Trophoblast cell (in vitro differentiated cells and primary cell): ENCODE measurements at regions not wholly inside any gene's neighbourhood (a gene's known extent, or its start where the extent isn't known, plus 50 kb on each side); places are given as distances from the start of the nearest gene placed in this dataset.
"Not testable (repeated sequence)": the region's sequence is repeated elsewhere in the genome, so short reads cannot be mapped to it uniquely, and the experiment has no call there.

Source experiments
- DNase-seq, 2 donors: peaks; one replicate each; pipeline ENCODE4 v3.0.0-alpha.2; 2016
- H2AFZ ChIP-seq: 2 replicates; pipeline ENCODE4 v1.6.1; 2013; ENCODE audit warnings: low read length, moderate library complexity, mild to moderate bottlenecking; ENCODE audit not compliant: insufficient read depth, poor library complexity
- H2AK5ac ChIP-seq: 2 replicates; pipeline ENCODE4 v1.6.1; 2013; ENCODE audit warnings: mild to moderate bottlenecking, low read length
- H2BK120ac ChIP-seq: 2 replicates; pipeline ENCODE4 v1.6.1; 2013; ENCODE audit warnings: low read length, mild to moderate bottlenecking, moderate library complexity; ENCODE audit not compliant: insufficient read depth, poor library complexity
- H2BK12ac ChIP-seq: 2 replicates; pipeline ENCODE4 v1.6.1; 2013; ENCODE audit warnings: mild to moderate bottlenecking, low read length, moderate library complexity
- H2BK5ac ChIP-seq: 2 replicates; pipeline ENCODE4 v1.6.1; 2013; ENCODE audit warnings: low read length, low read depth, moderate library complexity, mild to moderate bottlenecking; ENCODE audit not compliant: poor library complexity
- H3K14ac ChIP-seq: 2 replicates; pipeline ENCODE4 v1.6.1; 2013; ENCODE audit warnings: mild to moderate bottlenecking, low read length
- H3K18ac ChIP-seq: 2 replicates; pipeline ENCODE4 v1.6.1; 2013; ENCODE audit warnings: mild to moderate bottlenecking, low read length
- H3K23ac ChIP-seq: 2 replicates; pipeline ENCODE4 v1.6.1; 2013; ENCODE audit warnings: low read length
- H3K27ac ChIP-seq: 2 replicates; pipeline ENCODE4 v1.5.1; 2013; ENCODE audit warnings: low read depth, mild to moderate bottlenecking, inconsistent platforms, low read length, moderate library complexity
- H3K27me3 ChIP-seq: 2 replicates; pipeline ENCODE4 v1.6.1; 2013; ENCODE audit warnings: inconsistent platforms, mild to moderate bottlenecking, low read length, moderate library complexity; ENCODE audit not compliant: insufficient read depth
- H3K36me3 ChIP-seq, 2 experiments: 1 replicate in 1 of 2; 2 replicates in 1 of 2; pipeline ENCODE4 v1.6.1; 2013; ENCODE audit warnings: low read length in 2 of 2, mild to moderate bottlenecking in 2 of 2, moderate library complexity in 1 of 2; ENCODE audit not compliant: insufficient read depth in 2 of 2, control insufficient read depth in 1 of 2
- H3K4ac ChIP-seq: 2 replicates; pipeline ENCODE4 v1.6.1; 2013; ENCODE audit warnings: low read depth, mild to moderate bottlenecking, low read length, moderate library complexity
- H3K4me1 ChIP-seq, 2 experiments: 1 replicate in 1 of 2; 2 replicates in 1 of 2; pipeline ENCODE4 v1.6.1; 2013; ENCODE audit warnings: low read length in 2 of 2, mild to moderate bottlenecking in 2 of 2, moderate library complexity in 1 of 2; ENCODE audit not compliant: insufficient read depth in 2 of 2, control insufficient read depth in 1 of 2
- H3K4me2 ChIP-seq: 2 replicates; pipeline ENCODE4 v1.6.1; 2013; ENCODE audit warnings: inconsistent platforms, mild to moderate bottlenecking, low read length, moderate library complexity
- H3K4me3 ChIP-seq: 2 replicates; pipeline ENCODE4 v1.5.1; 2013; ENCODE audit warnings: mild to moderate bottlenecking, low read depth, low read length, inconsistent platforms
- H3K79me1 ChIP-seq: one replicate; pipeline ENCODE4 v1.6.1; 2013; ENCODE audit warnings: low read length
- H3K79me2 ChIP-seq: 2 replicates; pipeline ENCODE4 v1.6.1; 2013; ENCODE audit warnings: low read length, mild to moderate bottlenecking; ENCODE audit not compliant: control insufficient read depth, insufficient read depth, poor library complexity
- H3K9ac ChIP-seq: 2 replicates; pipeline ENCODE4 v1.6.1; 2013; ENCODE audit warnings: mild to moderate bottlenecking, low read length
- H3K9me3 ChIP-seq: 2 replicates; pipeline ENCODE4 v1.6.1; 2013; ENCODE audit warnings: low read depth, mild to moderate bottlenecking, control low read depth, inconsistent platforms, low read length; ENCODE audit not compliant: insufficient read depth
- H4K12ac ChIP-seq: 2 replicates; pipeline ENCODE4 v1.6.1; 2013; ENCODE audit warnings: low read depth, mild to moderate bottlenecking, low read length, moderate library complexity
- H4K8ac ChIP-seq: 2 replicates; pipeline ENCODE4 v1.6.1; 2013; ENCODE audit warnings: low read depth, mild to moderate bottlenecking, low read length, moderate library complexity
- H4K91ac ChIP-seq: one replicate; pipeline ENCODE4 v1.6.1; 2013; ENCODE audit warnings: low read depth, mild to moderate bottlenecking, low read length, moderate library complexity
- WGBS: extraction: QIAGEN DNeasy Blood & Tissue Kit; methylation state at CpG from one replicate; pipeline ENCODE4 v1.1.7; 2013; ENCODE audit warnings: missing lambda C conversion rate; ENCODE audit not compliant: insufficient read length, insufficient coverage; ENCODE audit errors: extremely low coverage; 5-methylcytosine and 5-hydroxymethylcytosine counted together

- Histone ChIP-seq H4K8ac (peak overlapping the region; percentile 70), H3K4me2 (no peak overlapping the region), H3K9ac (no peak overlapping the region), H3K27ac (peak overlapping the region; percentile 63), H2BK5ac (peak overlapping the region; percentile 91), H3K36me3 (no peaks in the 10 kb centered on the region), H3K27me3 (no peaks in the 10 kb centered on the region), H3K23ac (no peak overlapping the region), H2BK120ac (peak overlapping the region; percentile 88), H3K4me1 (peaks cover 4 to 5% of the 10 kb centered on the region in 2 experiments), H3K79me1 (peaks cover 1% of the 10 kb centered on the region), H3K4me3 (no peak overlapping the region), H4K12ac (no peak overlapping the region), H3K4ac (no peak overlapping the region), H2AK5ac (peak overlapping the region; percentile 94), H3K9me3 (no peaks in the 10 kb centered on the region), H4K91ac (peak overlapping the region; percentile 87), H3K79me2 (peaks cover 1% of the 10 kb centered on the region), H2AFZ (no peak overlapping the region), H3K18ac (peak overlapping the region; percentile 84), H3K14ac (peak overlapping the region; percentile 79), H2BK12ac (peak overlapping the region; percentile 80)
- no CpG with 5 or more reads among the region's 1 CpG for WGBS
- DNase-seq, result no peak
Measured at GRCh38 chr11:98732947-98733346, 287.8 kb upstream of the CNTN5 start.

- Histone ChIP-seq H2BK120ac (peak overlapping the region; percentile 88), H3K27ac (peak overlapping the region; percentile 74), H2BK12ac (peak overlapping the region; percentile 64), H2BK5ac (peak overlapping the region; percentile 91), H4K8ac (peak overlapping the region; percentile 60), H3K14ac (peak overlapping the region; percentile 17), H4K91ac (peak overlapping the region; percentile 87)
- DNase-seq, result peak; percentile 9 to 36
- not testable (repeated sequence) for H3K27me3 ChIP-seq, H3K18ac ChIP-seq, H3K4me2 ChIP-seq, H3K79me1 ChIP-seq, H3K23ac ChIP-seq, H3K79me2 ChIP-seq, H3K36me3 ChIP-seq, H4K12ac ChIP-seq, H3K9ac ChIP-seq, H3K4ac ChIP-seq, H3K9me3 ChIP-seq, H3K4me3 ChIP-seq, H3K4me1 ChIP-seq, H2AFZ ChIP-seq, H2AK5ac ChIP-seq
- no CpG with 5 or more reads among the region's 5 CpGs for WGBS
Measured at GRCh38 chr11:98733378-98733777, 287.4 kb upstream of the CNTN5 start.

DNA sequence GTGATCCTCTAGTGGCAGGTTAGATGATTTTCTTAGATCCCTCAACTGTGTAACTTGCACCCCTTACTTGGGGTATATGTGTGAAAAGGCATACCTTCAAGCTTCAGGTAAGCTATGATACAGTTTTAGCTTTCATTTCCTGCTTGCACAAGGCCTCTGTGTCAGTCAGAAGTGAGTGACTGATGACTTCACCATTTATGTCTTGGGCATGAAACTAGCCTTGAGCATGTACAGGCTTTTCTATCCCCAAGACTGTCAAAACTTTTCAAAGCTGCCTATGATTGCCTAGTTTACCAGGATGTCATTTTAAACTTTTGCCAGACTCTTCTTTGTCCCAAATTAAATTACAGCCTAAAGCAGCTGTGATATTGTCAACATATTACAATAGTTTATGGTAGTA lies 286.1 kb upstream of the CNTN5 start:
- no peaks in the 10 kb centered on the region for H3K36me3 ChIP-seq
- no peak overlapping the region for H3K27ac ChIP-seq
- H3K4me1 ChIP-seq, result peaks cover 4 to 5% of the 10 kb centered on the region in 2 experiments
- H3K4ac ChIP-seq, result no peak overlapping the region
- H2AFZ ChIP-seq, result no peak overlapping the region
- H3K4me2 ChIP-seq, result no peak overlapping the region
- H2BK5ac ChIP-seq, result no peak overlapping the region
- H3K9me3 ChIP-seq, result no peaks in the 10 kb centered on the region
- H3K27me3 ChIP-seq, result no peaks in the 10 kb centered on the region
- peaks cover 1% of the 10 kb centered on the region for H3K79me1 ChIP-seq
- no peak overlapping the region for H4K91ac ChIP-seq
- no peak overlapping the region for H2BK12ac ChIP-seq
- H3K23ac ChIP-seq, result no peak overlapping the region
- no peak for DNase-seq
- no peak overlapping the region for H3K14ac ChIP-seq
- H4K8ac ChIP-seq, result no peak overlapping the region
- H4K12ac ChIP-seq, result no peak overlapping the region
- H3K79me2 ChIP-seq, result peaks cover 1% of the 10 kb centered on the region
- H3K9ac ChIP-seq, result no peak overlapping the region
- H3K18ac ChIP-seq, result no peak overlapping the region
- H2BK120ac ChIP-seq, result no peak overlapping the region
- H2AK5ac ChIP-seq, result no peak overlapping the region
- no peak overlapping the region for H3K4me3 ChIP-seq

- H3K36me3 ChIP-seq, result no peaks in the 10 kb centered on the region
Measured at GRCh38 chr11:98736833-98737232, 283.9 kb upstream of the CNTN5 start.

More at GRCh38 chr11:98736833-98737232, 283.9 kb upstream of the CNTN5 start:
- Histone ChIP-seq H3K9ac (no peak overlapping the region), H3K23ac (no peak overlapping the region), H2AFZ (no peak overlapping the region), H3K9me3 (no peaks in the 10 kb centered on the region), H3K18ac (no peak overlapping the region), H3K4me2 (no peak overlapping the region), H2BK5ac (no peak overlapping the region), H4K8ac (no peak overlapping the region), H3K4me3 (no peak overlapping the region), H2BK120ac (no peak overlapping the region), H3K4me1 (peaks cover 4 to 5% of the 10 kb centered on the region in 2 experiments), H3K79me1 (peaks cover 1% of the 10 kb centered on the region), H4K91ac (no peak overlapping the region), H3K14ac (no peak overlapping the region), H3K79me2 (peaks cover 1% of the 10 kb centered on the region), H3K4ac (no peak overlapping the region), H2BK12ac (no peak overlapping the region), H3K27me3 (no peaks in the 10 kb centered on the region), H4K12ac (no peak overlapping the region), H2AK5ac (no peak overlapping the region), H3K27ac (no peak overlapping the region)
- no peak for DNase-seq
- WGBS, result no CpG with 5 or more reads among the region's 7 CpGs
